ENCODE measurements at regions not wholly inside any gene's neighbourhood (a gene's known extent, or its start where the extent isn't known, plus 50 kb on each side); places are given as distances from the start of the nearest gene placed in this dataset.

GRCh38 chr1:244164511-244164890 is 113.4 kb downstream of the ZBTB18 start:
- TF ChIP-seq POLR2AphosphoS5 (IDR thresholded peaks at IDR 0.05; ENCODE audit: low read depth): no peak
- TF ChIP-seq SPI1 (IDR thresholded peaks at IDR 0.05; ENCODE audit: borderline replicate concordance, low read depth): no peak
- no peak for TF ChIP-seq CTCF (IDR thresholded peaks at IDR 0.05; ENCODE audit: insufficient read depth, low read length)
- no peak for TF ChIP-seq GABPA (IDR thresholded peaks at IDR 0.05; ENCODE audit: low read depth)
- TF ChIP-seq REST (IDR thresholded peaks at IDR 0.05; ENCODE audit: insufficient replicate concordance, low read depth): no peak
- Histone ChIP-seq H3K4me3 (replicated peaks; ENCODE audit: insufficient read depth, low read length) (no peak overlapping the region), H3K27ac (replicated peaks) (no peak overlapping the region), H3K27me3 (ENCODE audit: insufficient read depth, poor library complexity, severe bottlenecking) (no peaks in the 10 kb centered on the region)
- DNase-seq (ENCODE audit: low read depth in 1 of 2, low spot score in 1 of 2): no peak

- DNase-seq (ENCODE audit: low read depth in 1 of 2, low spot score in 1 of 2): no peak
- TF ChIP-seq GABPA (IDR thresholded peaks at IDR 0.05; ENCODE audit: low read depth) (no peak), REST (IDR thresholded peaks at IDR 0.05; ENCODE audit: insufficient replicate concordance, low read depth) (no peak), SPI1 (IDR thresholded peaks at IDR 0.05; ENCODE audit: borderline replicate concordance, low read depth) (no peak), CTCF (IDR thresholded peaks at IDR 0.05; ENCODE audit: insufficient read depth, low read length) (no peak)
- Histone ChIP-seq H3K4me3 (replicated peaks; ENCODE audit: insufficient read depth, low read length) (no peak overlapping the region), H3K27me3 (ENCODE audit: insufficient read depth, poor library complexity, severe bottlenecking) (no peaks in the 10 kb centered on the region), H3K27ac (replicated peaks) (no peak overlapping the region)
Measured at GRCh38 chr1:244165021-244165420, 113.9 kb downstream of the ZBTB18 start.

- H3K27ac ChIP-seq (replicated peaks): no peak overlapping the region
- DNase-seq (ENCODE audit: low read depth in 1 of 2, low spot score in 1 of 2): no peak
- TF ChIP-seq POLR2AphosphoS5 (IDR thresholded peaks at IDR 0.05; ENCODE audit: low read depth) (no peak), REST (IDR thresholded peaks at IDR 0.05; ENCODE audit: insufficient replicate concordance, low read depth) (no peak)
- H3K27me3 ChIP-seq (ENCODE audit: insufficient read depth, poor library complexity, severe bottlenecking): no peaks in the 10 kb centered on the region
- no peak overlapping the region for H3K4me3 ChIP-seq (replicated peaks; ENCODE audit: insufficient read depth, low read length)
Measured at GRCh38 chr1:244165701-244166100, 114.6 kb downstream of the ZBTB18 start.
